ENCODE measurements at regions not wholly inside any gene's neighbourhood (a gene's known extent, or its start where the extent isn't known, plus 50 kb on each side); places are given as distances from the start of the nearest gene placed in this dataset.

DNA sequence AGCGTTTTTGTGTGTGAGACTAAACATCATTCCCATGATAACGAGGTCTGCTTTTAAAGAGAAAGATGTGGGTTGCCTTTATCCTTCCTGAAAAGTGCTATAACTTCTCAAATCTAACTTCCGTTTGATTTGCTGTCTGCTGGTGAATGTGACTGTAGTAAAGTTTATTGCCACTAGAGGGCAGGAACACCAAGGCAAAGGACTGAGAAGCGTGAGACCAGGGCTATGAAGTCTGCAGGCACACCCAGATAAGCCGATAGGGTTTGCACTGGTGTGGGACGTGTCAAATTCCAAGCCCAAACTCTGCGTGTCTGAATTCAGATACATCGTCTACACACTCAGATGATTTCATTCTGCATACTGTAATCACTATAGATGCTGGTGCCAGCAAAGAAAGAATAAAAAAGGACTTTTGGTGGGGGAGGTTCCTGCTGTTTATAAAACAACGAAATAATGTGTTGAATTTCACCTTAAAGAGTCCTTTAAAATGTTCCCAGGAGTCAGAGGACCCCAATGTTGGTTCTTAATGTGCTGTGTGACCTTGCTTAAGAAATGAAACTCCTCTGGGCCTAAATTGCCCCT, 87.2 kb downstream of the PTTG1 start (continued):
- TF ChIP-seq THAP11 (CRISPR knock-in tag; IDR thresholded peaks at IDR 0.05) (0 out of 2 replicates have a peak, but pooled peaks have one; percentile 37), NR2F1 (CRISPR knock-in tag; IDR thresholded peaks at IDR 0.05) (no peak), EEA1 (CRISPR knock-in tag; IDR thresholded peaks at IDR 0.05; ENCODE audit: borderline replicate concordance) (no peak), ZSCAN21 (CRISPR knock-in tag; IDR thresholded peaks at IDR 0.05; ENCODE audit: borderline replicate concordance) (no peak), FOXM1 (CRISPR knock-in tag; IDR thresholded peaks at IDR 0.05) (no peak), SOX6 (IDR thresholded peaks at IDR 0.05) (no peak), SOX6 (CRISPR knock-in tag; IDR thresholded peaks at IDR 0.05) (peak; percentile 37; the same call in 1 of the 2 replicates), CHD2 (IDR thresholded peaks at IDR 0.05; ENCODE audit: low read depth, low read length) (no peak), GABPB1 (CRISPR knock-in tag; IDR thresholded peaks at IDR 0.05) (0 out of 2 replicates have a peak, but pooled peaks have one; percentile 13), ZFP37 (CRISPR knock-in tag; IDR thresholded peaks at IDR 0.05; ENCODE audit: borderline replicate concordance) (no peak), ZNF879 (CRISPR knock-in tag; IDR thresholded peaks at IDR 0.05) (no peak), FOSL2 (CRISPR knock-in tag; IDR thresholded peaks at IDR 0.05) (0 out of 2 replicates have a peak, but pooled peaks have one; percentile 17), ATRX (CRISPR knock-in tag; IDR thresholded peaks at IDR 0.05; ENCODE audit: borderline replicate concordance) (no peak), ZNF343 (CRISPR knock-in tag; IDR thresholded peaks at IDR 0.05) (no peak), JUN (CRISPR knock-in tag; IDR thresholded peaks at IDR 0.05) (no peak), ZNF766 (CRISPR knock-in tag; IDR thresholded peaks at IDR 0.05; ENCODE audit: borderline replicate concordance) (no peak), ZNF761 (CRISPR knock-in tag; conservative IDR thresholded peaks at IDR 0.05) (no peak), SIN3A (IDR thresholded peaks at IDR 0.05; ENCODE audit: borderline replicate concordance, low read depth, low read length) (no peak), ZNF883 (CRISPR knock-in tag; IDR thresholded peaks at IDR 0.05; ENCODE audit: not compliant biosample characterization) (no peak)
- TF ChIP-seq, protein P1, sequence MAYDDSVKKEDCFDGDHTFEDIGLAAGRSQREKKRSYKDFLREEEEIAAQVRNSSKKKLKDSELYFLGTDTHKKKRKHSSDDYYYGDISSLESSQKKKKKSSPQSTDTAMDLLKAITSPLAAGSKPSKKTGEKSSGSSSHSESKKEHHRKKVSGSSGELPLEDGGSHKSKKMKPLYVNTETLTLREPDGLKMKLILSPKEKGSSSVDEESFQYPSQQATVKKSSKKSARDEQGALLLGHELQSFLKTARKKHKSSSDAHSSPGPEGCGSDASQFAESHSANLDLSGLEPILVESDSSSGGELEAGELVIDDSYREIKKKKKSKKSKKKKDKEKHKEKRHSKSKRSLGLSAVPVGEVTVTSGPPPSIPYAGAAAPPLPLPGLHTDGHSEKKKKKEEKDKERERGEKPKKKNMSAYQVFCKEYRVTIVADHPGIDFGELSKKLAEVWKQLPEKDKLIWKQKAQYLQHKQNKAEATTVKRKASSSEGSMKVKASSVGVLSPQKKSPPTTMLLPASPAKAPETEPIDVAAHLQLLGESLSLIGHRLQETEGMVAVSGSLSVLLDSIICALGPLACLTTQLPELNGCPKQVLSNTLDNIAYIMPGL (CRISPR knock-in tag; IDR thresholded peaks at IDR 0.05; ENCODE audit: borderline replicate concordance in 1 of 2, low read depth in 1 of 2) = peak in 1 of 2 experiments; percentile 22; a peak in 1 of 4 replicates
- TF ChIP-seq, protein P2, sequence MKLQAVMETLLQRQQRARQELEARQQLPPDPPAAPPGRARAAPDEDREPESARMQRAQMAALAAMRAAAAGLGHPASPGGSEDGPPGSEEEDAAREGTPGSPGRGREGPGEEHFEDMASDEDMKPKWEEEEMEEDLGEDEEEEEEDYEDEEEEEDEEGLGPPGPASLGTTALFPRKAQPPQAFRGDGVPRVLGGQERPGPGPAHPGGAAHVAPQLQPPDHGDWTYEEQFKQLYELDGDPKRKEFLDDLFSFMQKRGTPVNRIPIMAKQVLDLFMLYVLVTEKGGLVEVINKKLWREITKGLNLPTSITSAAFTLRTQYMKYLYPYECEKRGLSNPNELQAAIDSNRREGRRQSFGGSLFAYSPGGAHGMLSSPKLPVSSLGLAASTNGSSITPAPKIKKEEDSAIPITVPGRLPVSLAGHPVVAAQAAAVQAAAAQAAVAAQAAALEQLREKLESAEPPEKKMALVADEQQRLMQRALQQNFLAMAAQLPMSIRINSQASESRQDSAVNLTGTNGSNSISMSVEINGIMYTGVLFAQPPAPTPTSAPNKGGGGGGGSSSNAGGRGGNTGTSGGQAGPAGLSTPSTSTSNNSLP (IDR thresholded peaks at IDR 0.05; ENCODE audit: low read depth, low read length) = peak; percentile 52; the same call in 1 of the 2 replicates
- TF ChIP-seq, protein P3, sequence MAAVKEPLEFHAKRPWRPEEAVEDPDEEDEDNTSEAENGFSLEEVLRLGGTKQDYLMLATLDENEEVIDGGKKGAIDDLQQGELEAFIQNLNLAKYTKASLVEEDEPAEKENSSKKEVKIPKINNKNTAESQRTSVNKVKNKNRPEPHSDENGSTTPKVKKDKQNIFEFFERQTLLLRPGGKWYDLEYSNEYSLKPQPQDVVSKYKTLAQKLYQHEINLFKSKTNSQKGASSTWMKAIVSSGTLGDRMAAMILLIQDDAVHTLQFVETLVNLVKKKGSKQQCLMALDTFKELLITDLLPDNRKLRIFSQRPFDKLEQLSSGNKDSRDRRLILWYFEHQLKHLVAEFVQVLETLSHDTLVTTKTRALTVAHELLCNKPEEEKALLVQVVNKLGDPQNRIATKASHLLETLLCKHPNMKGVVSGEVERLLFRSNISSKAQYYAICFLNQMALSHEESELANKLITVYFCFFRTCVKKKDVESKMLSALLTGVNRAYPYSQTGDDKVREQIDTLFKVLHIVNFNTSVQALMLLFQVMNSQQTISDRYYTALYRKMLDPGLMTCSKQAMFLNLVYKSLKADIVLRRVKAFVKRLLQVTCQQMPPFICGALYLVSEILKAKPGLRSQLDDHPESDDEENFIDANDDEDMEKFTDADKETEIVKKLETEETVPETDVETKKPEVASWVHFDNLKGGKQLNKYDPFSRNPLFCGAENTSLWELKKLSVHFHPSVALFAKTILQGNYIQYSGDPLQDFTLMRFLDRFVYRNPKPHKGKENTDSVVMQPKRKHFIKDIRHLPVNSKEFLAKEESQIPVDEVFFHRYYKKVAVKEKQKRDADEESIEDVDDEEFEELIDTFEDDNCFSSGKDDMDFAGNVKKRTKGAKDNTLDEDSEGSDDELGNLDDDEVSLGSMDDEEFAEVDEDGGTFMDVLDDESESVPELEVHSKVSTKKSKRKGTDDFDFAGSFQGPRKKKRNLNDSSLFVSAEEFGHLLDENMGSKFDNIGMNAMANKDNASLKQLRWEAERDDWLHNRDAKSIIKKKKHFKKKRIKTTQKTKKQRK (IDR thresholded peaks at IDR 0.05; ENCODE audit: low read length) = no peak
- TF ChIP-seq, protein P4, sequence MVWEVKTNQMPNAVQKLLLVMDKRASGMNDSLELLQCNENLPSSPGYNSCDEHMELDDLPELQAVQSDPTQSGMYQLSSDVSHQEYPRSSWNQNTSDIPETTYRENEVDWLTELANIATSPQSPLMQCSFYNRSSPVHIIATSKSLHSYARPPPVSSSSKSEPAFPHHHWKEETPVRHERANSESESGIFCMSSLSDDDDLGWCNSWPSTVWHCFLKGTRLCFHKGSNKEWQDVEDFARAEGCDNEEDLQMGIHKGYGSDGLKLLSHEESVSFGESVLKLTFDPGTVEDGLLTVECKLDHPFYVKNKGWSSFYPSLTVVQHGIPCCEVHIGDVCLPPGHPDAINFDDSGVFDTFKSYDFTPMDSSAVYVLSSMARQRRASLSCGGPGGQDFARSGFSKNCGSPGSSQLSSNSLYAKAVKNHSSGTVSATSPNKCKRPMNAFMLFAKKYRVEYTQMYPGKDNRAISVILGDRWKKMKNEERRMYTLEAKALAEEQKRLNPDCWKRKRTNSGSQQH (CRISPR knock-in tag; IDR thresholded peaks at IDR 0.05; ENCODE audit: low read depth) = no peak

All from HepG2 (cell line).